GM12878 (cell line): ENCODE measurements at regions not wholly inside any gene's neighbourhood (a gene's known extent, or its start where the extent isn't known, plus 50 kb on each side); places are given as distances from the start of the nearest gene placed in this dataset.

Experiments used
- ATAC-seq: fragments of 200-7000 bp; cut with Tn5 transposase; 3 replicates; pipeline ENCODE4 v1.9.1; 2020; ENCODE audit warnings: mild to moderate bottlenecking, moderate library complexity
- BruUV-seq: library from RNA; stranded (reverse); fragments of 400-500 nt; replicated peaks from 2 replicates; lab custom pipeline; 2021; lab: Mats Ljungman, UMichigan
- CTCF ChIA-PET: fragments of 300-600 bp; sonication (Branson Sonifier 250); formaldehyde crosslinking; extraction: SDS; loops from one replicate; lab custom pipeline; 2021; ENCODE audit warnings: inconsistent platforms; lab: Yijun Ruan, JAX
- POLR2A ChIA-PET: fragments of 350-600 bp; formaldehyde crosslinking; extraction: SDS; loops from one replicate; lab custom pipeline; 2021; ENCODE audit warnings: inconsistent platforms; lab: Charles Lee
- RAD21 ChIA-PET: fragments of 300-600 bp; sonication (Branson Sonifier 250); formaldehyde crosslinking; loops from one replicate; lab custom pipeline; 2023; ENCODE audit warnings: antibody characterized with exemption; ENCODE audit not compliant: unreplicated experiment; lab: Charles Lee
- SMC1A ChIA-PET: fragments of 300-600 bp; sonication (Branson Sonifier 250); formaldehyde crosslinking; loops from one replicate; lab custom pipeline; 2023; ENCODE audit not compliant: unreplicated experiment, uncharacterized antibody; lab: Charles Lee
- DNase-seq: peaks from one replicate; pipeline ENCODE4 v3.0.0-alpha.2; 2011; ENCODE audit warnings: low read depth, low spot score
- FAIRE-seq: peaks from 3 replicates; lab custom pipeline; 2011; peaks lifted over from hg19 to GRCh38; lab: Jason Lieb, UNC
- H2AFZ ChIP-seq: 2 replicates; pipeline ENCODE4 v1.6.0; 2011; ENCODE audit warnings: low read depth, low read length, control low read depth; ENCODE audit not compliant: control insufficient read depth
- H3K27ac ChIP-seq: 2 replicates; pipeline ENCODE4 v1.5.1; 2011; ENCODE audit warnings: control low read depth; ENCODE audit not compliant: control insufficient read depth, insufficient read depth
- H3K27me3 ChIP-seq, 2 experiments: replicated peaks in 1 of 2; 2 replicates each; pipeline versions ENCODE4 v1.6.0 to v1.6.1; 2011; ENCODE audit warnings: low read length in 1 of 2; ENCODE audit not compliant: control insufficient read depth in 2 of 2, insufficient read depth in 2 of 2
- H3K36me3 ChIP-seq, 2 experiments: 2 replicates each; pipeline ENCODE4 v1.5.1; 2011; ENCODE audit warnings: low read length in 1 of 2; ENCODE audit not compliant: control insufficient read depth in 2 of 2, insufficient read depth in 2 of 2
- H3K4me1 ChIP-seq: 2 replicates; pipeline ENCODE4 v1.6.1; 2011; ENCODE audit warnings: mild to moderate bottlenecking, low read length, moderate library complexity, mixed read lengths; ENCODE audit not compliant: control insufficient read depth, insufficient read depth
- H3K4me2 ChIP-seq: 2 replicates; pipeline ENCODE4 v1.6.0; 2011; ENCODE audit warnings: control low read depth; ENCODE audit not compliant: control insufficient read depth, insufficient read depth
- H3K4me3 ChIP-seq: fragments of 200-600 bp; sonication (generic); 2 replicates; pipeline ENCODE4 v1.5.1; 2016
- H3K79me2 ChIP-seq: 2 replicates; pipeline ENCODE4 v1.6.0; 2011; ENCODE audit warnings: low read length; ENCODE audit not compliant: control insufficient read depth, insufficient read depth
- H3K9ac ChIP-seq: 2 replicates; pipeline ENCODE4 v1.8.0; 2011; ENCODE audit warnings: low read length, control low read depth, mixed read lengths; ENCODE audit not compliant: control insufficient read depth, insufficient read depth
- H3K9me3 ChIP-seq: replicated peaks from 3 replicates; pipeline ENCODE4 v1.5.1; 2011; ENCODE audit warnings: mild to moderate bottlenecking, low read length; ENCODE audit not compliant: control insufficient read depth, insufficient read depth
- H4K20me1 ChIP-seq: 2 replicates; pipeline ENCODE4 v1.6.0; 2011; ENCODE audit not compliant: control insufficient read depth, insufficient read depth
- CHD2 ChIP-seq: IDR thresholded peaks from 2 replicates; pipeline ENCODE4 v1.6.1; 2011; ENCODE audit warnings: low read depth, low read length, improper control_type of control experiment, borderline replicate concordance
- EP300 ChIP-seq, 2 experiments: fragments of 150-350 bp in 1 of 2; IDR thresholded peaks; 2 replicates each; pipeline ENCODE4 v1.6.1; 2011 to 2012; ENCODE audit warnings: low read depth in 2 of 2, low read length in 2 of 2, borderline replicate concordance in 1 of 2, improper control_type of control experiment in 1 of 2, inconsistent platforms in 1 of 2; ENCODE audit not compliant: control insufficient read depth in 1 of 2
- ETV6 ChIP-seq, 2 experiments: fragments of 450-650 bp in 1 of 2; IDR thresholded peaks in 1 of 2; conservative IDR thresholded peaks in 1 of 2; 2 replicates each; pipeline ENCODE4 v1.6.1; 2014; ENCODE audit warnings: antibody characterized with exemption in 1 of 2, borderline replicate concordance in 1 of 2, low read depth in 1 of 2, mild to moderate bottlenecking in 1 of 2, moderate library complexity in 1 of 2
- HDAC2 ChIP-seq: fragments of 200-600 bp; sonication (generic); IDR thresholded peaks from 2 replicates; pipeline ENCODE4 v1.6.1; 2017
- IKZF2 ChIP-seq, 2 experiments: fragments of 450-650 bp; IDR thresholded peaks; 2 replicates each; pipeline ENCODE4 v1.6.1; 2017; ENCODE audit warnings: mild to moderate bottlenecking in 2 of 2, moderate library complexity in 2 of 2
- KAT2A ChIP-seq: conservative IDR thresholded peaks from 2 replicates; pipeline ENCODE4 v1.6.1; 2011; ENCODE audit warnings: low read depth, low read length; ENCODE audit not compliant: control insufficient read depth
- SRF ChIP-seq, 2 experiments: IDR thresholded peaks; 2 replicates each; pipeline ENCODE4 v1.6.1; 2011; ENCODE audit warnings: low read depth in 2 of 2, low read length in 2 of 2, mild to moderate bottlenecking in 1 of 2, moderate library complexity in 1 of 2
- TARDBP ChIP-seq: IDR thresholded peaks from 2 replicates; pipeline ENCODE4 v1.6.1; 2016; ENCODE audit warnings: borderline replicate concordance
- TBL1XR1 ChIP-seq: IDR thresholded peaks from 2 replicates; pipeline ENCODE4 v1.6.1; 2012; ENCODE audit warnings: low read depth, low read length, improper control_type of control experiment
- ZNF207 ChIP-seq: fragments of 450-650 bp; IDR thresholded peaks from 2 replicates; pipeline ENCODE4 v1.6.1; 2014; ENCODE audit warnings: antibody characterized with exemption, mild to moderate bottlenecking, borderline replicate concordance
- ZNF687 ChIP-seq: fragments of 450-650 bp; IDR thresholded peaks from 2 replicates; pipeline ENCODE4 v1.6.1; 2017; ENCODE audit warnings: mild to moderate bottlenecking, moderate library complexity
- WGBS: methylation state at CpG from one replicate; pipeline ENCODE4 v1.1.6; 2016; ENCODE audit warnings: low lambda C conversion rate; ENCODE audit not compliant: insufficient replicate concordance, insufficient coverage; ENCODE audit errors: missing lambda C conversion rate; 5-methylcytosine and 5-hydroxymethylcytosine counted together
- in situ Hi-C: fragments of 300-500 bp; cut with MboI; formaldehyde crosslinking; loops from 9 replicates; pipeline ENCODE4 v1.14.3; 2018; ENCODE audit warnings: mixed read lengths
- intact Hi-C: fragments of 100-400 bp; cut with micrococcal nuclease; formaldehyde crosslinking; loops from one replicate; pipeline ENCODE4 v1.14.2; 2022; ENCODE audit not compliant: unreplicated experiment
- TF ChIP-seq, protein P1 (sequence below): fragments of 450-650 bp; IDR thresholded peaks from 2 replicates; pipeline ENCODE4 v1.6.1; 2017; ENCODE audit warnings: antibody characterized with exemption, mild to moderate bottlenecking, moderate library complexity
- TF ChIP-seq, protein P2 (sequence below): fragments of 450-650 bp; IDR thresholded peaks from 2 replicates; pipeline ENCODE4 v1.6.1; 2017; ENCODE audit warnings: mild to moderate bottlenecking, low read depth, inconsistent platforms; ENCODE audit not compliant: poor library complexity, severe bottlenecking

- TF ChIP-seq, protein P1, sequence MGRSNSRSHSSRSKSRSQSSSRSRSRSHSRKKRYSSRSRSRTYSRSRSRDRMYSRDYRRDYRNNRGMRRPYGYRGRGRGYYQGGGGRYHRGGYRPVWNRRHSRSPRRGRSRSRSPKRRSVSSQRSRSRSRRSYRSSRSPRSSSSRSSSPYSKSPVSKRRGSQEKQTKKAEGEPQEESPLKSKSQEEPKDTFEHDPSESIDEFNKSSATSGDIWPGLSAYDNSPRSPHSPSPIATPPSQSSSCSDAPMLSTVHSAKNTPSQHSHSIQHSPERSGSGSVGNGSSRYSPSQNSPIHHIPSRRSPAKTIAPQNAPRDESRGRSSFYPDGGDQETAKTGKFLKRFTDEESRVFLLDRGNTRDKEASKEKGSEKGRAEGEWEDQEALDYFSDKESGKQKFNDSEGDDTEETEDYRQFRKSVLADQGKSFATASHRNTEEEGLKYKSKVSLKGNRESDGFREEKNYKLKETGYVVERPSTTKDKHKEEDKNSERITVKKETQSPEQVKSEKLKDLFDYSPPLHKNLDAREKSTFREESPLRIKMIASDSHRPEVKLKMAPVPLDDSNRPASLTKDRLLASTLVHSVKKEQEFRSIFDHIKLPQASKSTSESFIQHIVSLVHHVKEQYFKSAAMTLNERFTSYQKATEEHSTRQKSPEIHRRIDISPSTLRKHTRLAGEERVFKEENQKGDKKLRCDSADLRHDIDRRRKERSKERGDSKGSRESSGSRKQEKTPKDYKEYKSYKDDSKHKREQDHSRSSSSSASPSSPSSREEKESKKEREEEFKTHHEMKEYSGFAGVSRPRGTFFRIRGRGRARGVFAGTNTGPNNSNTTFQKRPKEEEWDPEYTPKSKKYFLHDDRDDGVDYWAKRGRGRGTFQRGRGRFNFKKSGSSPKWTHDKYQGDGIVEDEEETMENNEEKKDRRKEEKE: no peak
- no peak for TF ChIP-seq IKZF2 (IDR thresholded peaks at IDR 0.05)
Measured at GRCh38 chr21:35396655-35397054, 347.6 kb upstream of the RUNX1 start (continued).

GRCh38 chr21:35395728-35396127, 346.6 kb upstream of the RUNX1 start:
- RAD21 ChIA-PET: no interaction called here
- no peak for DNase-seq
- TF ChIP-seq KAT2A (no peak), ETV6 (conservative IDR thresholded peaks at IDR 0.05 in 1 of 2, IDR thresholded peaks at IDR 0.05 in 1 of 2; ENCODE audit: borderline replicate concordance in 1 of 2, low read depth in 1 of 2) (no peak), SRF (IDR thresholded peaks at IDR 0.05; ENCODE audit: low read depth in 2 of 2, low read length in 2 of 2) (no peak), TARDBP (no peak), HDAC2 (no peak), CHD2 (no peak), TBL1XR1 (no peak), ZNF687 (no peak), EP300 (IDR thresholded peaks at IDR 0.05; ENCODE audit: borderline replicate concordance in 1 of 2, control insufficient read depth in 1 of 2, low read depth in 2 of 2, low read length in 2 of 2) (no peak), ZNF207 (no peak)
- TF ChIP-seq, protein P2, sequence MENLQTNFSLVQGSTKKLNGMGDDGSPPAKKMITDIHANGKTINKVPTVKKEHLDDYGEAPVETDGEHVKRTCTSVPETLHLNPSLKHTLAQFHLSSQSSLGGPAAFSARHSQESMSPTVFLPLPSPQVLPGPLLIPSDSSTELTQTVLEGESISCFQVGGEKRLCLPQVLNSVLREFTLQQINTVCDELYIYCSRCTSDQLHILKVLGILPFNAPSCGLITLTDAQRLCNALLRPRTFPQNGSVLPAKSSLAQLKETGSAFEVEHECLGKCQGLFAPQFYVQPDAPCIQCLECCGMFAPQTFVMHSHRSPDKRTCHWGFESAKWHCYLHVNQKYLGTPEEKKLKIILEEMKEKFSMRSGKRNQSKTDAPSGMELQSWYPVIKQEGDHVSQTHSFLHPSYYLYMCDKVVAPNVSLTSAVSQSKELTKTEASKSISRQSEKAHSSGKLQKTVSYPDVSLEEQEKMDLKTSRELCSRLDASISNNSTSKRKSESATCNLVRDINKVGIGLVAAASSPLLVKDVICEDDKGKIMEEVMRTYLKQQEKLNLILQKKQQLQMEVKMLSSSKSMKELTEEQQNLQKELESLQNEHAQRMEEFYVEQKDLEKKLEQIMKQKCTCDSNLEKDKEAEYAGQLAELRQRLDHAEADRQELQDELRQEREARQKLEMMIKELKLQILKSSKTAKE: no peak

More at GRCh38 chr21:35395728-35396127, 346.6 kb upstream of the RUNX1 start:
- H3K4me2 ChIP-seq: no peak overlapping the region
- no peaks in the 10 kb centered on the region for H3K4me1 ChIP-seq
- FAIRE-seq: no peak
- WGBS: 0% methylated on average over 1 of the region's 1 CpG
- in situ Hi-C loops: no loop called here
- H4K20me1 ChIP-seq: no peaks in the 10 kb centered on the region
- ATAC-seq: no peak
- no peaks in the 10 kb centered on the region; a peak in 1 of 4 replicates for H3K27me3 ChIP-seq
- no peaks in the 10 kb centered on the region for H3K79me2 ChIP-seq
- no peaks in the 10 kb centered on the region for H3K36me3 ChIP-seq
- no peak overlapping the region for H3K4me3 ChIP-seq
- POLR2A ChIA-PET: no interaction called here
- BruUV-seq: no TSS peak
- intact Hi-C loops: loop anchor here (10.0 kb wide), 1 partner anchor 341 kb away; no protein-coding TSS in a partner anchor
- CTCF ChIA-PET: no interaction called here
- SMC1A ChIA-PET: no interaction called here
- H2AFZ ChIP-seq: no peak overlapping the region
- H3K9ac ChIP-seq: no peak overlapping the region
- no peak overlapping the region for H3K27ac ChIP-seq
- H3K9me3 ChIP-seq: no peaks in the 10 kb centered on the region
